ENCODE measurements at regions not wholly inside any gene's neighbourhood (a gene's known extent, or its start where the extent isn't known, plus 50 kb on each side); places are given as distances from the start of the nearest gene placed in this dataset.

DNA sequence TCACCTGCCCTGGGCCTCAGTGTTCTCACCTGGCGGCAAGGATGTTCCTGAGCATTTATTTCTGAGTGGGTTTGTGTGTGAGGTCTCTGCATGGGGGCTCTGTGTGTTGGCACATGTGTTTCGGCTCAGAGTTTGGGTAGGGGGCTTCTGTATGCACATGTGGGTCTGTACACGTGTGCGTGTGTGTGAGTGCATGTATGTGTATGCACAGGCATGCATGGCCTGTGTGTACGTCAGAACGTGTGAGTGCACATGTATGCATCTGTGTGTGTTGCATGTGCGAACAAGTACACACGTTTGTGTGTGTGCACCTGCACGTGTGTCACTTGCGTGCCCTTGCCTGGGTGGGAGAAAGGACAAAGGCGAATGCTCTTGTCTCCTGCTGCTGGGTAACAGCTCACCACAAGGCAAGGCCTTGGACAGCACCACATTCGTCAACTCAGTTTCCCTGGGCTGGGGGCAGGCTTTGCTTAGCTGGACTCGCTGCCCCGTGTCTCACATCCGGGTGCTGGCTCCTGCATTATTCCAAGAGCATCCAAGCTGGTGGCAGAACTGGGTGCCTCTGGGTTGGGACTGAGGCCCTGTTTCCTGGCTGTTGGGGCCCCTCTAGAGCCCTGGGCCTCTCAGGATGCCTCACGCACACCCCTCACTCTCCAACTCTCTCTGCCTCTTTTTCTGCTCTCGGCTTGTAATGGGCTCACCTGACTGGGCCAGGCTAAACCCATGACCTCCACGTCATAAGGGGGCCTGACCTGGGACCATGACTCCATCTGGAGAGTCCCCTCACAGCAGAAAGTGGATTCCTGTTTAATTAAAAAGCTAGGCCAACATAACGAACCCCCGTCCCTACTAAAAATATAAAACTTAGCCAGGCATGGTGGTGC, 153.6 kb upstream of the C14orf180 start:
- no peak for ATAC-seq (ENCODE audit: low read depth)
- 85% methylated on average over 20 of the region's 20 CpGs for WGBS (ENCODE audit: insufficient coverage)
- Histone ChIP-seq H3K27me3 (replicated peaks in 1 of 4; ENCODE audit: control extremely low read depth in 1 of 4, control insufficient read depth in 3 of 4, insufficient read depth in 4 of 4, low read length in 3 of 4) (no peaks in the 10 kb centered on the region), H2AFZ (ENCODE audit: insufficient read depth, low read depth, low read length, poor library complexity, severe bottlenecking) (no peak overlapping the region), H3K4me3 (ENCODE audit: control extremely low read depth in 1 of 5, extremely low read depth in 1 of 5, insufficient read depth in 1 of 5, low read depth in 2 of 5, low read length in 4 of 5) (no peak overlapping the region), H4K20me1 (ENCODE audit: control insufficient read depth, insufficient read depth, low read length, poor library complexity, severe bottlenecking) (no peaks in the 10 kb centered on the region), H3K79me2 (ENCODE audit: control insufficient read depth, insufficient read depth, low read length) (no peaks in the 10 kb centered on the region), H3K27ac (ENCODE audit: low read length in 2 of 2) (no peak overlapping the region), H3K9ac (ENCODE audit: low read length) (no peak overlapping the region), H3K9me3 (ENCODE audit: control extremely low read depth in 1 of 3, control insufficient read depth in 2 of 3, insufficient read depth in 1 of 3, low read length in 2 of 3) (no peaks in the 10 kb centered on the region), H3K4me2 (replicated peaks; ENCODE audit: low read depth, low read length, poor library complexity, severe bottlenecking) (no peak overlapping the region), H3K4me1 (ENCODE audit: control insufficient read depth in 2 of 2, insufficient read depth in 2 of 2, low read length in 2 of 2) (no peaks in the 10 kb centered on the region), H3K36me3 (replicated peaks in 1 of 2; ENCODE audit: control extremely low read depth in 1 of 2, control insufficient read depth in 1 of 2, extremely low read depth in 1 of 2, insufficient read depth in 2 of 2, low read length in 1 of 2) (no peaks in the 10 kb centered on the region)
- no peak for TF ChIP-seq EZH2 (IDR thresholded peaks at IDR 0.05; ENCODE audit: borderline replicate concordance, insufficient read depth, low read depth, low read length, poor library complexity, severe bottlenecking)
- TF ChIP-seq, protein P1, sequence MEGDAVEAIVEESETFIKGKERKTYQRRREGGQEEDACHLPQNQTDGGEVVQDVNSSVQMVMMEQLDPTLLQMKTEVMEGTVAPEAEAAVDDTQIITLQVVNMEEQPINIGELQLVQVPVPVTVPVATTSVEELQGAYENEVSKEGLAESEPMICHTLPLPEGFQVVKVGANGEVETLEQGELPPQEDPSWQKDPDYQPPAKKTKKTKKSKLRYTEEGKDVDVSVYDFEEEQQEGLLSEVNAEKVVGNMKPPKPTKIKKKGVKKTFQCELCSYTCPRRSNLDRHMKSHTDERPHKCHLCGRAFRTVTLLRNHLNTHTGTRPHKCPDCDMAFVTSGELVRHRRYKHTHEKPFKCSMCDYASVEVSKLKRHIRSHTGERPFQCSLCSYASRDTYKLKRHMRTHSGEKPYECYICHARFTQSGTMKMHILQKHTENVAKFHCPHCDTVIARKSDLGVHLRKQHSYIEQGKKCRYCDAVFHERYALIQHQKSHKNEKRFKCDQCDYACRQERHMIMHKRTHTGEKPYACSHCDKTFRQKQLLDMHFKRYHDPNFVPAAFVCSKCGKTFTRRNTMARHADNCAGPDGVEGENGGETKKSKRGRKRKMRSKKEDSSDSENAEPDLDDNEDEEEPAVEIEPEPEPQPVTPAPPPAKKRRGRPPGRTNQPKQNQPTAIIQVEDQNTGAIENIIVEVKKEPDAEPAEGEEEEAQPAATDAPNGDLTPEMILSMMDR (IDR thresholded peaks at IDR 0.05), result no peak
- Mint-ChIP-seq H3K9me3 (ENCODE audit: insufficient read depth) (no peaks in the 10 kb centered on the region), H3K27me3 (peaks cover 13% of the 10 kb centered on the region), H3K4me1 (no peaks in the 10 kb centered on the region), H3K4me3 (no peak overlapping the region), H3K27ac (no peak overlapping the region)
- DNase-seq, result no peak
- intact Hi-C loops (cut with micrococcal nuclease), result no loop called here
- ChIA-PET POLR2A (no interaction called here), CTCF (no interaction called here)

DNA sequence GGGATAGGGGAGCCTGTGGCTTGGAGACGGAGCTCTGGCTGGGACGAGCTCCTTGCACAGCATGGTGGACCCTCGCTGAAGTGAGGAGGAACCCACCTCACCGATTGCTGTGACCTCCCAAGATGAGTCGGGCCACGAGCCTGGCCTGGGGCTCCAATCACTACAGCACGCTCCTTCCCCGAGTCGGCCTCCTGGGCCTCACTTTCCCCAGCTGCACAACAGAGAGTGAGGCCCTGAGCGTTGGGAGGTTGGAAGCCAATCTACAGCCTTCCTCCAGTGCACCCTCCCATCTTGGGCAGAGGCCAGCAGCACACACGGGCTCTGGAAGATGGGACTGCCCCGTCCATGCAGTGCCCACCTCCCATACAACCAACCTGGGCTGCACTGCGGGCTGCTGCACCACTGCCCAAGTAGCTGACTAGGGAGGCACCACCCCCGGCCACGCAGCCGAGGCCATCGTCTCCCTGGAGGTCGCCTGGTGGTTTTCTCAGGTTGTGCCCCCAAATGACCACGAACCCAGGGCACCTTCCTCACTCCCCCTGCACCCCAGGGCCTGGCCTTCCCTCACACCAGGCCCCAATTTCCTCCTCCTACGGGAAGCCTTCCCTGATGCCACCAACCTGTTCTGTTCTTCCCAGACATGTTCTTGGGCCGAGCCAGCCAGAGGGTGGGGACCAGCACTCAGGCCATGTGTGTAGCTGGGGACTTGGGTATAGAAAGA, 152.3 kb upstream of the C14orf180 start:
- Mint-ChIP-seq H3K9me3 (ENCODE audit: insufficient read depth) (no peaks in the 10 kb centered on the region), H3K4me3 (no peak overlapping the region), H3K27me3 (peaks cover 13% of the 10 kb centered on the region), H3K27ac (no peak overlapping the region), H3K4me1 (no peaks in the 10 kb centered on the region)
- DNase-seq, result no peak
- Histone ChIP-seq H3K79me2 (ENCODE audit: control insufficient read depth, insufficient read depth, low read length) (no peaks in the 10 kb centered on the region), H3K4me3 (ENCODE audit: control extremely low read depth in 1 of 5, extremely low read depth in 1 of 5, insufficient read depth in 1 of 5, low read depth in 2 of 5, low read length in 4 of 5) (no peak overlapping the region), H3K4me2 (replicated peaks; ENCODE audit: low read depth, low read length, poor library complexity, severe bottlenecking) (no peak overlapping the region), H3K9ac (ENCODE audit: low read length) (no peak overlapping the region), H4K20me1 (ENCODE audit: control insufficient read depth, insufficient read depth, low read length, poor library complexity, severe bottlenecking) (no peaks in the 10 kb centered on the region), H2AFZ (ENCODE audit: insufficient read depth, low read depth, low read length, poor library complexity, severe bottlenecking) (no peak overlapping the region), H3K36me3 (replicated peaks in 1 of 2; ENCODE audit: control extremely low read depth in 1 of 2, control insufficient read depth in 1 of 2, extremely low read depth in 1 of 2, insufficient read depth in 2 of 2, low read length in 1 of 2) (no peaks in the 10 kb centered on the region), H3K27ac (ENCODE audit: low read length in 2 of 2) (no peak overlapping the region), H3K4me1 (ENCODE audit: control insufficient read depth in 2 of 2, insufficient read depth in 2 of 2, low read length in 2 of 2) (no peaks in the 10 kb centered on the region), H3K27me3 (replicated peaks in 1 of 4; ENCODE audit: control extremely low read depth in 1 of 4, control insufficient read depth in 3 of 4, insufficient read depth in 4 of 4, low read length in 3 of 4) (no peaks in the 10 kb centered on the region), H3K9me3 (ENCODE audit: control extremely low read depth in 1 of 3, control insufficient read depth in 2 of 3, insufficient read depth in 1 of 3, low read length in 2 of 3) (no peaks in the 10 kb centered on the region)
- TF ChIP-seq, protein P1 (IDR thresholded peaks at IDR 0.05), result no peak
- no peak for TF ChIP-seq EZH2 (IDR thresholded peaks at IDR 0.05; ENCODE audit: borderline replicate concordance, insufficient read depth, low read depth, low read length, poor library complexity, severe bottlenecking)
- ATAC-seq (ENCODE audit: low read depth), result no peak
- ChIA-PET POLR2A (no interaction called here), CTCF (no interaction called here)
- 88% methylated on average over 20 of the region's 21 CpGs for WGBS (ENCODE audit: insufficient coverage)
- intact Hi-C loops (cut with micrococcal nuclease), result no loop called here
